ENCODE measurements at regions not wholly inside any gene's neighbourhood (a gene's known extent, or its start where the extent isn't known, plus 50 kb on each side); places are given as distances from the start of the nearest gene placed in this dataset.

DNA sequence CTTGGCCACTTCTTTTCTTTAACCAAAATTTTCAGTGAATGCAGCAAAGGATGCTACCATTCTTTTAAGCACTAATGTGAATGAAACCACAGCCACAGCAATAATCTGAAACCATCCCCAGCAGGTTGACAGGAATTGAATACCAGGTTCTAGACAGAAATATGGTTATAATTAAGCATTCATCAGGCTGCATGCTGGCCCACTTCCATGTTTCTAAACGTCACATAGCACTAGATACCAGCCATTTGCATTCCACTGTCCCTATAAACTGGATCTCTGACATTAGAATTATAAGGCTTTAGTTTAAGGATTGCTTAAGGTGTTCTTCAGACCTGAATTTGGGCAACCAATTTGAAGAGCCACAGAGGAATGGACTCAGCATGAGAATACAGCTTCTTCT, 340.8 kb upstream of the KLF6 start:
- TF ChIP-seq, protein P1, sequence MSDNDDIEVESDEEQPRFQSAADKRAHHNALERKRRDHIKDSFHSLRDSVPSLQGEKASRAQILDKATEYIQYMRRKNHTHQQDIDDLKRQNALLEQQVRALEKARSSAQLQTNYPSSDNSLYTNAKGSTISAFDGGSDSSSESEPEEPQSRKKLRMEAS (IDR thresholded peaks at IDR 0.05; ENCODE audit: insufficient read depth, insufficient read length): no peak
- no peak overlapping the region for H3K27ac ChIP-seq (ENCODE audit: insufficient read depth, low read depth, low read length)
- H3K4me2 ChIP-seq (ENCODE audit: insufficient read depth, low read length): no peak overlapping the region
- H3K36me3 ChIP-seq (ENCODE audit: control insufficient read depth in 2 of 2, extremely low read depth in 1 of 2, insufficient read depth in 2 of 2, low read length in 2 of 2): no peaks in the 10 kb centered on the region
- POLR2A ChIA-PET: no interaction called here
- DNase-seq (ENCODE audit: low read depth, low spot score) (no peak), FAIRE-seq (no peak)
- CTCF ChIA-PET: no interaction called here
- H3K9me1 ChIP-seq (replicated peaks; ENCODE audit: control insufficient read depth, extremely low read depth, insufficient read depth, low read length): no peaks in the 10 kb centered on the region
- no peak overlapping the region for H3K9ac ChIP-seq (replicated peaks; ENCODE audit: extremely low read depth, insufficient read depth, low read length)
- H4K20me1 ChIP-seq (replicated peaks; ENCODE audit: control insufficient read depth, extremely low read depth, insufficient read depth, low read length): no peaks in the 10 kb centered on the region
- H3K27me3 ChIP-seq (ENCODE audit: control insufficient read depth in 2 of 2, insufficient read depth in 2 of 2, low read length in 2 of 2): no peaks in the 10 kb centered on the region
- no peaks in the 10 kb centered on the region for H3K9me3 ChIP-seq (replicated peaks; ENCODE audit: control insufficient read depth, insufficient read depth, low read length)
- no peak overlapping the region for H3K4me3 ChIP-seq (replicated peaks in 1 of 3; ENCODE audit: insufficient read depth in 1 of 3, low read depth in 1 of 3, low read length in 3 of 3)
- BruUV-seq (replicated peaks): no TSS peak
- H2AFZ ChIP-seq (ENCODE audit: low read depth, low read length): no peak overlapping the region
- peaks cover 34% of the 10 kb centered on the region for H3K4me1 ChIP-seq (ENCODE audit: control insufficient read depth, extremely low read depth, insufficient read depth, low read length)
- intact Hi-C loops (cut with micrococcal nuclease): no loop called here
- no peaks in the 10 kb centered on the region for H3K79me2 ChIP-seq (ENCODE audit: control insufficient read depth, insufficient read depth, low read length)
- dilution Hi-C loops (cut with MboI; ENCODE audit: extremely low pct_ligation_motif_present, low sequenced_read_pairs): no loop called here

DNA sequence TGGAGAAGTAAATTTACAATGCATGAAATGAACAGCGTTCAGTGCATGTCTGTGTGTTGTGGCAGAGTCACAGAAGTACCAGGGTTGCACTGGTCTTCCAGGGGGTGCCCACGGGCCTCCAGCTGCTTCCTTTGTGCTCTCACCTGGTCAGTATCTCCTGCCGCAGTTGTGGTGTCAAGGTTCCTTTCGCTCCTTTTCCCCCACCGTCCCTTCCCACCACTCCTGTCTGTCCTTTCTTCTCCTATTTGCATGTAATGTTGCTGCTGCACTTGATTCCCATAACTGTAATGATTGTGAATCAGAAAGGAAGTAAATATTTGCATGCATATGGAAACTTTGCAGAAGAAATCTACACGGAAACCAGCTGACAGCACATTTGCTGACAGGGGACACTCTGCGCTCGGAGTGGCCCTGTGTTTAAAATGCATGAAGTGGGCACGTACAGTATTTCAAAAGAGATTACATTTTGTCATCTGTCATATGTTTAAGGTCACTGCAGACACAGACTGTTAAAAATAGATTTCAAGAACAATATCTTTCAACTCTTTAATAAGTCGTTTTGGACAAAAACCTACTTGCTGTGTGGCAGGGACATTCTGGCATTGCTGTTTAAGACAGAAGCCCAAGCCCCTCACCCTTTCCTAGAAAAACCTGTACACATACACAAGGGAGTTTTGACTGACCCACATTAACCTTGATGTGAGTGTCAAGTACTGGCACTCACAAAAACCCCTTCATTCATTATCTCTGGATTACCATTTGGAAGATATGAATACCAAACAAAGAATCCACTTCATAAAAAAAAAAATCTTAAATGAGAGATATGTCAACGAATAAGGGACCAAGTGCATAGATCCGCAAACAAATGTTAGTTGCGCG, 336.7 kb upstream of the KLF6 start:
- FAIRE-seq (no peak), DNase-seq (ENCODE audit: low read depth, low spot score) (no peak)
- intact Hi-C loops (cut with micrococcal nuclease) (no loop called here), dilution Hi-C loops (cut with MboI; ENCODE audit: extremely low pct_ligation_motif_present, low sequenced_read_pairs) (no loop called here)
- BruUV-seq (replicated peaks): no TSS peak
- no peak overlapping the region for H2AFZ ChIP-seq (ENCODE audit: low read depth, low read length)
- H3K27ac ChIP-seq (ENCODE audit: insufficient read depth, low read depth, low read length): no peak overlapping the region
- TF ChIP-seq JUN (IDR thresholded peaks at IDR 0.05; ENCODE audit: borderline replicate concordance, insufficient read depth, insufficient read length, low read depth) (no peak), POLR2A (IDR thresholded peaks at IDR 0.05; ENCODE audit: low read depth, low read length) (no peak), FOS (IDR thresholded peaks at IDR 0.05; ENCODE audit: borderline replicate concordance, insufficient read depth, low read length) (no peak), MYC (IDR thresholded peaks at IDR 0.05; ENCODE audit: low read depth, low read length) (no peak), GATA2 (IDR thresholded peaks at IDR 0.05; ENCODE audit: insufficient read depth, insufficient read length, low read depth, low read length) (no peak), EZH2 (IDR thresholded peaks at IDR 0.05; ENCODE audit: borderline replicate concordance, low read depth, low read length, severe bottlenecking) (no peak), POLR2AphosphoS5 (IDR thresholded peaks at IDR 0.05; ENCODE audit: insufficient read depth, low read depth, low read length) (no peak)
- TF ChIP-seq, protein P2, sequence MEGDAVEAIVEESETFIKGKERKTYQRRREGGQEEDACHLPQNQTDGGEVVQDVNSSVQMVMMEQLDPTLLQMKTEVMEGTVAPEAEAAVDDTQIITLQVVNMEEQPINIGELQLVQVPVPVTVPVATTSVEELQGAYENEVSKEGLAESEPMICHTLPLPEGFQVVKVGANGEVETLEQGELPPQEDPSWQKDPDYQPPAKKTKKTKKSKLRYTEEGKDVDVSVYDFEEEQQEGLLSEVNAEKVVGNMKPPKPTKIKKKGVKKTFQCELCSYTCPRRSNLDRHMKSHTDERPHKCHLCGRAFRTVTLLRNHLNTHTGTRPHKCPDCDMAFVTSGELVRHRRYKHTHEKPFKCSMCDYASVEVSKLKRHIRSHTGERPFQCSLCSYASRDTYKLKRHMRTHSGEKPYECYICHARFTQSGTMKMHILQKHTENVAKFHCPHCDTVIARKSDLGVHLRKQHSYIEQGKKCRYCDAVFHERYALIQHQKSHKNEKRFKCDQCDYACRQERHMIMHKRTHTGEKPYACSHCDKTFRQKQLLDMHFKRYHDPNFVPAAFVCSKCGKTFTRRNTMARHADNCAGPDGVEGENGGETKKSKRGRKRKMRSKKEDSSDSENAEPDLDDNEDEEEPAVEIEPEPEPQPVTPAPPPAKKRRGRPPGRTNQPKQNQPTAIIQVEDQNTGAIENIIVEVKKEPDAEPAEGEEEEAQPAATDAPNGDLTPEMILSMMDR (IDR thresholded peaks at IDR 0.05; ENCODE audit: extremely low read depth in 1 of 2, insufficient read depth in 1 of 2, low read depth in 1 of 2, low read length in 2 of 2): no peak
- TF ChIP-seq, protein P1 (IDR thresholded peaks at IDR 0.05; ENCODE audit: insufficient read depth, insufficient read length): no peak
- H3K36me3 ChIP-seq (ENCODE audit: control insufficient read depth in 2 of 2, extremely low read depth in 1 of 2, insufficient read depth in 2 of 2, low read length in 2 of 2): no peaks in the 10 kb centered on the region
- H3K4me2 ChIP-seq (ENCODE audit: insufficient read depth, low read length): no peak overlapping the region
- no peaks in the 10 kb centered on the region for H3K27me3 ChIP-seq (ENCODE audit: control insufficient read depth in 2 of 2, insufficient read depth in 2 of 2, low read length in 2 of 2)
- POLR2A ChIA-PET: interaction anchor here (0.6 kb wide), 1 partner anchor 76 kb away, joined by 3 read pairs; no protein-coding TSS in a partner anchor
- H3K4me1 ChIP-seq (ENCODE audit: control insufficient read depth, extremely low read depth, insufficient read depth, low read length): no peaks in the 10 kb centered on the region
- H3K9me1 ChIP-seq (replicated peaks; ENCODE audit: control insufficient read depth, extremely low read depth, insufficient read depth, low read length): no peaks in the 10 kb centered on the region
- CTCF ChIA-PET: no interaction called here
- no peak overlapping the region for H3K9ac ChIP-seq (replicated peaks; ENCODE audit: extremely low read depth, insufficient read depth, low read length)
- H4K20me1 ChIP-seq (replicated peaks; ENCODE audit: control insufficient read depth, extremely low read depth, insufficient read depth, low read length): no peaks in the 10 kb centered on the region
- no peak overlapping the region for H3K4me3 ChIP-seq (replicated peaks in 1 of 3; ENCODE audit: insufficient read depth in 1 of 3, low read depth in 1 of 3, low read length in 3 of 3)
- no peaks in the 10 kb centered on the region for H3K9me3 ChIP-seq (replicated peaks; ENCODE audit: control insufficient read depth, insufficient read depth, low read length)
- no peaks in the 10 kb centered on the region for H3K79me2 ChIP-seq (ENCODE audit: control insufficient read depth, insufficient read depth, low read length)
